ENCODE measurements at regions not wholly inside any gene's neighbourhood (a gene's known extent, or its start where the extent isn't known, plus 50 kb on each side); places are given as distances from the start of the nearest gene placed in this dataset.

DNA sequence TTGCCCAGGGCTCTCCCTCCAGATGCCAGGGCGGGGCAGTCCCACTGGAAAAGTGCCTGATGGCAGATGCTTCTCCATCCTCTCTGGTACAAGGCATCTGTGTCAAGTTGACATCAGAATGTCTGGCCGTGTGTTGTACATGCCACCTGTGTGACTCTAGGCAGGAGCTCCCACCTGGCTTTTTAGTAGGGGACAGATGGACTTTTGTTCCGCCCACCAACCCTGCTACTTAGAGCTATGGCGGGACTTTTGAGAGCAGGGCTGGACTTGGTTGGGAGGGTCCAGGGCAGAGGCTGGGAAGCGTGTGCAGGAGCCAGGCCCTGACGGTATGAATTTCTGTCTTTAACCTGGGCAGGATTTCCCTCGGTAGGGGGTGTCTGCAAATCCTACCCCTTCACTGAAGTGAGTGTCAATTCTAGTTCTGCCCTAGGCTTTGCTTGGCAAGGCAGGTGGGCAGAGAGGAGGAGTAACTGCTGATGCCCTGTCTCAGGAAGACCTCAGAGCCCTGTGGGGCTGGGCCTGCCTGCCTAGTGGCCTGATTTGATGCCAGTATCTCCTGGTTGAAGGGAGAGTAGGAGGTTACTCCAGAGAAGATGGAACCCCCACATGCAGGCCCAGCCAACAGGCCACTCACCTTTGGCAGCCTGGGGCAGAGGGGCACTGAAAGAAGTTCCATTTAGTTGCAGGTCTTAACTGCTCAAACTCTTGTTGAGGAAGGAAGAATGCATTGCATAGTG, 99.1 kb downstream of the PJA1 start:
- Histone ChIP-seq H3K27ac (no peak overlapping the region), H3K36me3 (no peaks in the 10 kb centered on the region), H3K4me3 (no peak overlapping the region), H3K27me3 (no peaks in the 10 kb centered on the region), H3K4me1 (no peaks in the 10 kb centered on the region), H3K9me3 (no peaks in the 10 kb centered on the region)
- no CpG with 5 or more reads among the region's 7 CpGs for WGBS (ENCODE audit: insufficient coverage, low coverage, low lambda C conversion rate, missing lambda C conversion rate)
- TF ChIP-seq CTCF (IDR thresholded peaks at IDR 0.05), result no peak
- no peak for TF ChIP-seq POLR2A (IDR thresholded peaks at IDR 0.05)
- intact Hi-C loops (cut with DNase I), result loop anchor here (10.0 kb wide), 2 partner anchors 231 to 241 kb away; partner anchors contain the start of gene EFNB1 (in 1 of the 2)
- no peak for ATAC-seq
- DNase-seq, result no peak

DNA sequence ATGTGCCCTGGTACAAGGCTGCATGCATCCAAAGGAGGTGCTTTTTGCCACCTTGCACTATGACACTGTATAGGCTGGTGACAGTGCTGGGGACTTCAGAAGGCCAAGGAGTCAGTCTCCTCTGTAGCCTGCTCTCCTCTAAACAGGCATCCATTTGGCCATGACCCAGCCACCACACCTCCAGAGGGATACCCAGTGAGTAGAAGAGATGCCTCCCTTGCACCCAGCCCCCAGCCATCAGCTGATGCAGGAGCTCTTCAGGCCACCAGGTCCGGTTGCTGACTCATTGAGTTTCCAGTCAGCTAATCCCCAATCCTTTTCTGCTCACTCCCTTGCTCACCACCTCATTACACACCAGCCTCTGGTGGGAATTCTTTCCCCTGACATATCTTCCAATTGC, 99.8 kb downstream of the PJA1 start:
- ATAC-seq, result no peak
- H3K4me3 ChIP-seq, result no peak overlapping the region
- intact Hi-C loops (cut with DNase I), result loop anchor here (10.0 kb wide), 2 partner anchors 231 to 241 kb away; partner anchors contain the start of gene EFNB1 (in 1 of the 2)
- no peak overlapping the region for H3K27ac ChIP-seq
- no peaks in the 10 kb centered on the region for H3K36me3 ChIP-seq
- no peaks in the 10 kb centered on the region for H3K9me3 ChIP-seq
- TF ChIP-seq CTCF (IDR thresholded peaks at IDR 0.05), result no peak
- DNase-seq, result no peak
- H3K27me3 ChIP-seq, result no peaks in the 10 kb centered on the region
- H3K4me1 ChIP-seq, result no peaks in the 10 kb centered on the region
- 89% methylated on average over 1 of the region's 1 CpG for WGBS (ENCODE audit: insufficient coverage, low coverage, low lambda C conversion rate, missing lambda C conversion rate)

DNA sequence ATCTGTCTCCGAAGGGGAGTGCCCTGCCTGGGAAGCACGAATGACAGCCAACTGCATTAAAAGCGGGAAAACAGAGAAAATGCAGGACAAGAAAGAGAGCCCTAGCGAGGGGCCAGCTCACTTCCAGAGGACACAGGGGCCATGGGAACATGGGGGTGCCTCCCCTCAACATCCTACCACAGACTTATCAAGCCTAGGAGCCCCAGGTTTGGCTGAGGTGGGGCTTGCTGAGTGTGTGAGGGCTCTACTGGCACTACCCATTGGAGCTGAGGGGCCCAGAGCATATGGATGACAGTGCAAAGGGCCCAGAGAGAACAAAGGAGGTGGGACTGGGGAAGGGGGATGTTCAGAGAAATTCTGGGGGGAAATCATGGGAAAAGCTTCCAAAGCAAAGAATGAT, 101.8 kb downstream of the PJA1 start:
- no peak for ATAC-seq
- Histone ChIP-seq H3K9me3 (no peaks in the 10 kb centered on the region), H3K4me1 (no peaks in the 10 kb centered on the region), H3K4me3 (no peak overlapping the region), H3K27me3 (no peaks in the 10 kb centered on the region), H3K27ac (no peak overlapping the region), H3K36me3 (no peaks in the 10 kb centered on the region)
- DNase-seq, result no peak
- TF ChIP-seq CTCF (IDR thresholded peaks at IDR 0.05) (no peak), POLR2A (IDR thresholded peaks at IDR 0.05) (no peak)
- 60% methylated on average over 4 of the region's 4 CpGs for WGBS (ENCODE audit: insufficient coverage, low coverage, low lambda C conversion rate, missing lambda C conversion rate)
- intact Hi-C loops (cut with DNase I), result loop anchor here (10.0 kb wide), 2 partner anchors 229 to 239 kb away; partner anchors contain the start of gene EFNB1 (in 1 of the 2)

- H3K4me1 ChIP-seq, result no peaks in the 10 kb centered on the region
- no peak for ATAC-seq
- no peaks in the 10 kb centered on the region for H3K36me3 ChIP-seq
- H3K4me3 ChIP-seq, result no peak overlapping the region
- DNase-seq, result no peak
- intact Hi-C loops (cut with DNase I), result loop anchor here (10.0 kb wide), 2 partner anchors 228 to 238 kb away; partner anchors contain the start of gene EFNB1 (in 1 of the 2)
- H3K27me3 ChIP-seq, result no peaks in the 10 kb centered on the region
- H3K9me3 ChIP-seq, result no peaks in the 10 kb centered on the region
- no peak overlapping the region for H3K27ac ChIP-seq
- WGBS (ENCODE audit: insufficient coverage, low coverage, low lambda C conversion rate, missing lambda C conversion rate), result 51% methylated on average over 4 of the region's 4 CpGs
- no peak for TF ChIP-seq POLR2A (IDR thresholded peaks at IDR 0.05)
- no peak for TF ChIP-seq CTCF (IDR thresholded peaks at IDR 0.05)
These were observed 102.8 kb downstream of the PJA1 start for GRCh38 chrX:69062493-69062892.
